ENCODE measurements at regions not wholly inside any gene's neighbourhood (a gene's known extent, or its start where the extent isn't known, plus 50 kb on each side); places are given as distances from the start of the nearest gene placed in this dataset.

GRCh38 chr3:10669490-10670048 is 146.5 kb upstream of the SLC6A11 start:
- intact Hi-C loops (cut with micrococcal nuclease): no loop called here
- Mint-ChIP-seq H3K4me1 (ENCODE audit: insufficient read depth, unreplicated experiment) (no peaks in the 10 kb centered on the region), H3K36me3 (ENCODE audit: insufficient read depth, unreplicated experiment) (no peaks in the 10 kb centered on the region), H3K27me3 (ENCODE audit: insufficient read depth, unreplicated experiment) (peaks cover 75% of the 10 kb centered on the region), H3K9me3 (ENCODE audit: unreplicated experiment) (no peaks in the 10 kb centered on the region), H3K4me3 (ENCODE audit: unreplicated experiment) (no peak overlapping the region), H3K27ac (ENCODE audit: low read depth, unreplicated experiment) (no peak overlapping the region)
- no peak for DNase-seq (ENCODE audit: unreplicated experiment)
- POLR2A ChIA-PET: no interaction called here
- TF ChIP-seq CTCF (IDR thresholded peaks at IDR 0.05; ENCODE audit: unreplicated experiment): no peak
- no TSS peak for BruUV-seq (replicated peaks)
- CTCF ChIA-PET: no interaction called here

GRCh38 chr3:10672422-10672821 is 143.6 kb upstream of the SLC6A11 start:
- no peak overlapping the region for H3K4me3 Mint-ChIP-seq (ENCODE audit: unreplicated experiment)
- BruUV-seq (replicated peaks): no TSS peak
- CTCF ChIA-PET: no interaction called here
- no peaks in the 10 kb centered on the region for H3K36me3 Mint-ChIP-seq (ENCODE audit: insufficient read depth, unreplicated experiment)
- no peaks in the 10 kb centered on the region for H3K4me1 Mint-ChIP-seq (ENCODE audit: insufficient read depth, unreplicated experiment)
- intact Hi-C loops (cut with micrococcal nuclease): no loop called here
- POLR2A ChIA-PET: no interaction called here
- TF ChIP-seq CTCF (IDR thresholded peaks at IDR 0.05; ENCODE audit: unreplicated experiment): no peak
- DNase-seq (ENCODE audit: unreplicated experiment): no peak
- H3K27ac Mint-ChIP-seq (ENCODE audit: low read depth, unreplicated experiment): no peak overlapping the region
- H3K27me3 Mint-ChIP-seq (ENCODE audit: insufficient read depth, unreplicated experiment): peaks cover 72% of the 10 kb centered on the region
- no peaks in the 10 kb centered on the region for H3K9me3 Mint-ChIP-seq (ENCODE audit: unreplicated experiment)

- no peaks in the 10 kb centered on the region for H3K4me1 Mint-ChIP-seq (ENCODE audit: insufficient read depth, unreplicated experiment)
- H3K9me3 Mint-ChIP-seq (ENCODE audit: unreplicated experiment): no peaks in the 10 kb centered on the region
- POLR2A ChIA-PET: no interaction called here
- TF ChIP-seq CTCF (IDR thresholded peaks at IDR 0.05; ENCODE audit: unreplicated experiment): no peak
- H3K27ac Mint-ChIP-seq (ENCODE audit: low read depth, unreplicated experiment): no peak overlapping the region
- H3K36me3 Mint-ChIP-seq (ENCODE audit: insufficient read depth, unreplicated experiment): no peaks in the 10 kb centered on the region
- intact Hi-C loops (cut with micrococcal nuclease): no loop called here
- H3K4me3 Mint-ChIP-seq (ENCODE audit: unreplicated experiment): no peak overlapping the region
- no TSS peak for BruUV-seq (replicated peaks)
- CTCF ChIA-PET: interaction anchor here (0.6 kb wide), 1 partner anchor 184 kb away, joined by 5 read pairs; no protein-coding TSS in a partner anchor
- peaks cover 53% of the 10 kb centered on the region for H3K27me3 Mint-ChIP-seq (ENCODE audit: insufficient read depth, unreplicated experiment)
- DNase-seq (ENCODE audit: unreplicated experiment): no peak
Observed at GRCh38 chr3:10674578-10674977, 141.4 kb upstream of the SLC6A11 start.

GRCh38 chr3:10676905-10677304 is 139.1 kb upstream of the SLC6A11 start:
- BruUV-seq (replicated peaks): no TSS peak
- H3K27me3 Mint-ChIP-seq (ENCODE audit: insufficient read depth, unreplicated experiment): peaks cover 45% of the 10 kb centered on the region
- intact Hi-C loops (cut with micrococcal nuclease): no loop called here

More at GRCh38 chr3:10676905-10677304, 139.1 kb upstream of the SLC6A11 start:
- ChIA-PET CTCF (no interaction called here), POLR2A (no interaction called here)
- Mint-ChIP-seq H3K4me3 (ENCODE audit: unreplicated experiment) (no peak overlapping the region), H3K27ac (ENCODE audit: low read depth, unreplicated experiment) (no peak overlapping the region), H3K9me3 (ENCODE audit: unreplicated experiment) (no peaks in the 10 kb centered on the region), H3K4me1 (ENCODE audit: insufficient read depth, unreplicated experiment) (no peaks in the 10 kb centered on the region), H3K36me3 (ENCODE audit: insufficient read depth, unreplicated experiment) (no peaks in the 10 kb centered on the region)
- no peak for DNase-seq (ENCODE audit: unreplicated experiment)
- no peak for TF ChIP-seq CTCF (IDR thresholded peaks at IDR 0.05; ENCODE audit: unreplicated experiment)

Data from MCF 10A (cell line).